HEK293T (cell line): ENCODE measurements at regions not wholly inside any gene's neighbourhood (a gene's known extent, or its start where the extent isn't known, plus 50 kb on each side); places are given as distances from the start of the nearest gene placed in this dataset.

Source experiments
- BHLHE40 ChIP-seq: fragments of 450-650 bp; IDR thresholded peaks from 2 replicates; pipeline ENCODE4 v1.6.1; 2016; ENCODE audit warnings: mild to moderate bottlenecking, moderate library complexity, borderline replicate concordance
- ZNF384 ChIP-seq: fragments of 450-650 bp; IDR thresholded peaks from 2 replicates; pipeline ENCODE4 v1.6.1; 2016

GRCh38 chr1:14242123-14242522 is 356.4 kb upstream of the KAZN start:
- no peak for TF ChIP-seq BHLHE40
- TF ChIP-seq ZNF384, result no peak
